GM10248 (cell line): ENCODE measurements at regions not wholly inside any gene's neighbourhood (a gene's known extent, or its start where the extent isn't known, plus 50 kb on each side); places are given as distances from the start of the nearest gene placed in this dataset.
"Not testable (repeated sequence)": the region's sequence is repeated elsewhere in the genome, so short reads cannot be mapped to it uniquely, and the experiment has no call there.

Source experiments
- CTCF ChIA-PET: fragments of 300-600 bp; sonication (Branson Sonifier 250); formaldehyde crosslinking; extraction: SDS; loops from one replicate; lab custom pipeline; 2021; ENCODE audit warnings: antibody characterized with exemption; lab: Yijun Ruan, JAX
- POLR2A ChIA-PET: fragments of 350-650 bp; sonication (Branson Sonifier 250); formaldehyde crosslinking; extraction: SDS; loops from one replicate; lab custom pipeline; 2020; ENCODE audit warnings: antibody characterized with exemption; lab: Yijun Ruan, JAX
- DNase-seq: peaks from one replicate; pipeline ENCODE4 v3.0.0; 2012; ENCODE audit errors: extremely low spot score
- CTCF ChIP-seq: IDR thresholded peaks from 2 replicates; pipeline ENCODE4 v1.5.1; 2012; ENCODE audit warnings: mild to moderate bottlenecking, low read depth; ENCODE audit errors: extremely low read depth, missing control alignments, control extremely low read depth

GRCh38 chr17:68097161-68097805 is 61.7 kb downstream of the KPNA2 start:
- ChIA-PET POLR2A (no interaction called here), CTCF (interaction anchor here (1.3 kb wide), 1 partner anchor 24 kb away, joined by 3 read pairs; no protein-coding TSS in a partner anchor)
- no peak for DNase-seq
- TF ChIP-seq CTCF: no peak

GRCh38 chr17:68099341-68099753 is 63.8 kb downstream of the KPNA2 start:
- DNase-seq, POLR2A ChIA-PET: not testable (repeated sequence)
- CTCF ChIA-PET: interaction anchor here (1.0 to 1.9 kb wide), 3 partner anchors 8 to 101 kb away, joined by 3 to 4 read pairs (median 3); no protein-coding TSS in a partner anchor

GRCh38 chr17:68100000-68100641 is 64.6 kb downstream of the KPNA2 start:
- ChIA-PET CTCF (interaction anchor here (1.0 to 1.9 kb wide), 3 partner anchors 9 to 101 kb away, joined by 3 to 4 read pairs (median 3); no protein-coding TSS in a partner anchor), POLR2A (no interaction called here)
- DNase-seq: no peak
- no peak for TF ChIP-seq CTCF

GRCh38 chr17:68101075-68101986 is 65.8 kb downstream of the KPNA2 start:
- TF ChIP-seq CTCF: no peak
- peak; percentile 84 for DNase-seq
- ChIA-PET CTCF (no interaction called here), POLR2A (no interaction called here)

GRCh38 chr17:68101987-68102314 is 66.4 kb downstream of the KPNA2 start:
- TF ChIP-seq CTCF: no peak
- no peak for DNase-seq
- ChIA-PET CTCF (no interaction called here), POLR2A (no interaction called here)

- ChIA-PET POLR2A (no interaction called here), CTCF (no interaction called here)
- DNase-seq: no peak
- TF ChIP-seq CTCF: no peak
Observed at GRCh38 chr17:68102318-68102758, 66.8 kb downstream of the KPNA2 start.
